Chondrocyte (in vitro differentiated cells): ENCODE measurements at regions not wholly inside any gene's neighbourhood (a gene's known extent, or its start where the extent isn't known, plus 50 kb on each side); places are given as distances from the start of the nearest gene placed in this dataset.

Source experiments
- DNase-seq: peaks from one replicate; pipeline ENCODE4 v3.0.0; 2021; ENCODE audit warnings: mixed read lengths, low spot score
- H3K27ac Mint-ChIP-seq: one replicate; pipeline ENCODE4 v1.8.0; 2021; ENCODE audit warnings: mild to moderate bottlenecking, moderate library complexity, mixed read lengths; ENCODE audit not compliant: unreplicated experiment
- H3K27me3 Mint-ChIP-seq: 2 replicates; pipeline ENCODE4 v1.8.0; 2021; ENCODE audit warnings: low read depth, mixed read lengths
- H3K36me3 Mint-ChIP-seq: 2 replicates; pipeline ENCODE4 v1.8.0; 2021; ENCODE audit warnings: low read depth, mixed read lengths
- H3K4me1 Mint-ChIP-seq: 2 replicates; pipeline ENCODE4 v1.8.0; 2021; ENCODE audit warnings: low read depth, mild to moderate bottlenecking, mixed read lengths
- H3K4me3 Mint-ChIP-seq: one replicate; pipeline ENCODE4 v1.8.0; 2021; ENCODE audit warnings: mild to moderate bottlenecking, moderate library complexity, mixed read lengths; ENCODE audit not compliant: unreplicated experiment
- H3K9me3 Mint-ChIP-seq: 2 replicates; pipeline ENCODE4 v1.8.0; 2021; ENCODE audit warnings: low read depth, mixed read lengths
- CTCF ChIP-seq: fragments of 200-600 bp; sonication (generic); IDR thresholded peaks from 2 replicates; pipeline ENCODE4 v1.5.0; 2021; ENCODE audit warnings: antibody characterized with exemption, mild to moderate bottlenecking, moderate library complexity

GRCh38 chr2:140011287-140011686 lies 1231.1 kb upstream of the NXPH2 start:
- Mint-ChIP-seq H3K4me3 (no peak overlapping the region), H3K27ac (no peak overlapping the region), H3K27me3 (peaks cover 4% of the 10 kb centered on the region), H3K4me1 (peaks cover 5% of the 10 kb centered on the region), H3K9me3 (no peaks in the 10 kb centered on the region), H3K36me3 (no peaks in the 10 kb centered on the region)
- no peak for DNase-seq
- TF ChIP-seq CTCF, result no peak

- no peaks in the 10 kb centered on the region for H3K36me3 Mint-ChIP-seq
- H3K27me3 Mint-ChIP-seq, result peaks cover 2% of the 10 kb centered on the region
- TF ChIP-seq CTCF, result no peak
- H3K4me3 Mint-ChIP-seq, result no peak overlapping the region
- no peak for DNase-seq
- H3K27ac Mint-ChIP-seq, result no peak overlapping the region
- no peaks in the 10 kb centered on the region for H3K4me1 Mint-ChIP-seq
- no peaks in the 10 kb centered on the region for H3K9me3 Mint-ChIP-seq
These were observed 1221.9 kb upstream of the NXPH2 start for GRCh38 chr2:140002110-140002509.

GRCh38 chr2:139992711-139993345 lies 1212.6 kb upstream of the NXPH2 start:
- Mint-ChIP-seq H3K4me3 (no peak overlapping the region), H3K9me3 (peaks cover 10% of the 10 kb centered on the region), H3K27ac (no peak overlapping the region), H3K36me3 (no peaks in the 10 kb centered on the region), H3K27me3 (peaks cover 5% of the 10 kb centered on the region), H3K4me1 (no peaks in the 10 kb centered on the region)
- no peak for TF ChIP-seq CTCF
- peak; percentile 64 for DNase-seq

GRCh38 chr2:139992078-139992477 lies 1211.9 kb upstream of the NXPH2 start:
- Mint-ChIP-seq H3K4me1 (no peaks in the 10 kb centered on the region), H3K9me3 (peaks cover 16% of the 10 kb centered on the region), H3K27ac (no peak overlapping the region), H3K27me3 (peaks cover 5% of the 10 kb centered on the region), H3K36me3 (no peaks in the 10 kb centered on the region), H3K4me3 (no peak overlapping the region)
- no peak for TF ChIP-seq CTCF
- DNase-seq, result no peak

- Mint-ChIP-seq H3K4me1 (no peaks in the 10 kb centered on the region), H3K27ac (no peak overlapping the region), H3K36me3 (no peaks in the 10 kb centered on the region), H3K9me3 (peaks cover 16% of the 10 kb centered on the region), H3K4me3 (no peak overlapping the region), H3K27me3 (no peaks in the 10 kb centered on the region)
- peak; percentile 55 for DNase-seq
- TF ChIP-seq CTCF, result no peak
These were observed 1210.6 kb upstream of the NXPH2 start for GRCh38 chr2:139990646-139991335.
